H1 (cell line): ENCODE measurements at regions not wholly inside any gene's neighbourhood (a gene's known extent, or its start where the extent isn't known, plus 50 kb on each side); places are given as distances from the start of the nearest gene placed in this dataset.

Source experiments
- CTCF ChIA-PET: fragments of 300-600 bp; sonication (Branson Sonifier 250); formaldehyde crosslinking; loops from one replicate; lab custom pipeline; 2021; ENCODE audit not compliant: partially characterized antibody; lab: Charles Lee
- POLR2A ChIA-PET: fragments of 300-600 bp; sonication (Branson Sonifier 250); formaldehyde crosslinking; loops from one replicate; lab custom pipeline; 2021; ENCODE audit warnings: inconsistent platforms; ENCODE audit not compliant: partially characterized antibody; lab: Charles Lee
- DNase-seq, 2 experiments: peaks; one replicate each; pipeline versions ENCODE4 v3.0.0 to v3.0.0-alpha.2; 2010 to 2022; ENCODE audit warnings: low spot score in 2 of 2, low read depth in 1 of 2, mixed read lengths in 1 of 2
- FAIRE-seq: peaks from 2 replicates; lab custom pipeline; 2011; peaks lifted over from hg19 to GRCh38; lab: Jason Lieb, UNC
- H2AFZ ChIP-seq: 2 replicates; pipeline ENCODE4 v1.8.1; 2012; ENCODE audit warnings: low read length, inconsistent platforms
- H2AK5ac ChIP-seq: 2 replicates; pipeline ENCODE4 v1.6.1; 2013; ENCODE audit warnings: low read depth, low read length
- H2BK120ac ChIP-seq: replicated peaks from 2 replicates; pipeline ENCODE3; 2013; ENCODE audit warnings: low read depth, low read length, inconsistent platforms
- H2BK12ac ChIP-seq: 2 replicates; pipeline ENCODE4 v1.6.1; 2013; ENCODE audit warnings: low read depth, low read length
- H2BK15ac ChIP-seq: 2 replicates; pipeline ENCODE4 v1.6.1; 2013; ENCODE audit warnings: low read length
- H2BK20ac ChIP-seq: 2 replicates; pipeline ENCODE4 v1.6.1; 2013; ENCODE audit warnings: low read length
- H2BK5ac ChIP-seq: 2 replicates; pipeline ENCODE4 v1.6.1; 2013; ENCODE audit warnings: low read depth, low read length
- H3K14ac ChIP-seq: 2 replicates; pipeline ENCODE4 v1.6.1; 2013; ENCODE audit warnings: inconsistent platforms; ENCODE audit not compliant: insufficient read length
- H3K18ac ChIP-seq: 2 replicates; pipeline ENCODE4 v1.6.1; 2013; ENCODE audit warnings: low read length; ENCODE audit errors: extremely low read depth
- H3K23ac ChIP-seq: 2 replicates; pipeline ENCODE4 v1.6.1; 2013; ENCODE audit warnings: inconsistent platforms; ENCODE audit not compliant: insufficient read length
- H3K23me2 ChIP-seq: 2 replicates; pipeline ENCODE4 v1.6.1; 2013; ENCODE audit warnings: low read depth, low read length
- H3K27ac ChIP-seq: 2 replicates; pipeline ENCODE4 v1.6.1; 2011; ENCODE audit warnings: low read depth, low read length, inconsistent platforms
- H3K27me3 ChIP-seq, 4 experiments: replicated peaks in 1 of 4; 1 replicate in 1 of 4; 2 replicates in 3 of 4; pipeline versions ENCODE4 v1.6.1 to v1.8.1; 2011 to 2013; ENCODE audit warnings: low read length in 3 of 4, mild to moderate bottlenecking in 3 of 4, inconsistent platforms in 2 of 4, mixed read lengths in 2 of 4, moderate library complexity in 1 of 4; ENCODE audit not compliant: control insufficient read depth in 3 of 4, insufficient read depth in 3 of 4; ENCODE audit errors: extremely low read depth in 1 of 4
- H3K36me3 ChIP-seq, 4 experiments: 2 replicates each; pipeline versions ENCODE4 v1.6.1 to v1.8.1; 2011 to 2013; ENCODE audit warnings: mild to moderate bottlenecking in 4 of 4, low read length in 3 of 4, moderate library complexity in 2 of 4, control low read depth in 1 of 4, inconsistent platforms in 1 of 4; ENCODE audit not compliant: insufficient read depth in 4 of 4, control insufficient read depth in 2 of 4
- H3K4ac ChIP-seq: replicated peaks from 2 replicates; pipeline ENCODE3; 2013; ENCODE audit warnings: low read length, low read depth, mixed read lengths, inconsistent platforms; ENCODE audit not compliant: insufficient read length
- H3K4me1 ChIP-seq, 4 experiments: replicated peaks in 1 of 4; 1 replicate in 1 of 4; 2 replicates in 3 of 4; pipeline versions ENCODE4 v1.6.1 to v1.8.1; 2011 to 2013; ENCODE audit warnings: low read length in 3 of 4, inconsistent platforms in 2 of 4, mixed read lengths in 1 of 4; ENCODE audit not compliant: insufficient read depth in 4 of 4, control insufficient read depth in 3 of 4
- H3K4me2 ChIP-seq, 2 experiments: 2 replicates each; pipeline versions ENCODE4 v1.6.1 to v1.8.1; 2011 to 2013; ENCODE audit warnings: low read depth in 2 of 2, low read length in 2 of 2, control low read depth in 1 of 2, inconsistent platforms in 1 of 2, mild to moderate bottlenecking in 1 of 2; ENCODE audit not compliant: insufficient read depth in 1 of 2
- H3K4me3 ChIP-seq, 4 experiments: fragments of 200-600, 300-600 bp in 1 of 4; sonication (generic), shearing (Covaris generic), sonication (Bioruptor Twin) in 1 of 4; 2 replicates each; pipeline versions ENCODE4 v1.5.1 to v1.8.1; 2011 to 2016; ENCODE audit warnings: low read length in 4 of 4, low read depth in 3 of 4, control low read depth in 2 of 4, inconsistent platforms in 2 of 4, mild to moderate bottlenecking in 2 of 4, mixed read lengths in 1 of 4, moderate library complexity in 1 of 4; ENCODE audit not compliant: insufficient read depth in 2 of 4; ENCODE audit errors: extremely low read depth in 1 of 4
- H3K56ac ChIP-seq: replicated peaks from 2 replicates; pipeline ENCODE3; 2013; ENCODE audit warnings: low read depth, mild to moderate bottlenecking, mixed read lengths, low read length, inconsistent platforms; ENCODE audit not compliant: insufficient read length
- H3K79me1 ChIP-seq: 2 replicates; pipeline ENCODE4 v1.6.1; 2013; ENCODE audit warnings: low read depth, low read length, control low read depth
- H3K79me2 ChIP-seq, 2 experiments: 2 replicates each; pipeline versions ENCODE4 v1.6.1 to v1.8.1; 2012 to 2013; ENCODE audit warnings: low read length in 2 of 2, mild to moderate bottlenecking in 2 of 2, inconsistent platforms in 1 of 2; ENCODE audit not compliant: insufficient read depth in 2 of 2, control insufficient read depth in 1 of 2
- H3K9ac ChIP-seq, 4 experiments: replicated peaks in 1 of 4; 1 replicate in 1 of 4; 2 replicates in 3 of 4; pipeline versions ENCODE4 v1.6.1 to v1.8.1; 2011 to 2013; ENCODE audit warnings: low read depth in 3 of 4, low read length in 3 of 4, control low read depth in 2 of 4, mild to moderate bottlenecking in 2 of 4, moderate library complexity in 2 of 4, inconsistent platforms in 1 of 4; ENCODE audit errors: extremely low read depth in 1 of 4
- H3K9me3 ChIP-seq, 2 experiments: 2 replicates each; pipeline versions ENCODE4 v1.6.1 to v1.8.1; 2012 to 2013; ENCODE audit warnings: mild to moderate bottlenecking in 2 of 2, moderate library complexity in 2 of 2, control low read depth in 1 of 2, inconsistent platforms in 1 of 2, low read depth in 1 of 2, low read length in 1 of 2, mixed read lengths in 1 of 2; ENCODE audit not compliant: insufficient read depth in 2 of 2
- H4K20me1 ChIP-seq, 2 experiments: replicated peaks in 1 of 2; 2 replicates each; pipeline versions ENCODE3 to v1.8.1; 2011 to 2013; ENCODE audit warnings: inconsistent platforms in 2 of 2, low read length in 2 of 2, mild to moderate bottlenecking in 1 of 2; ENCODE audit not compliant: insufficient read depth in 2 of 2, control insufficient read depth in 1 of 2
- H4K5ac ChIP-seq: 2 replicates; pipeline ENCODE4 v1.6.1; 2013; ENCODE audit warnings: low read length, low read depth, mixed read lengths, inconsistent platforms; ENCODE audit not compliant: insufficient read length
- H4K8ac ChIP-seq: 2 replicates; pipeline ENCODE4 v1.8.0; 2013; ENCODE audit warnings: mild to moderate bottlenecking, moderate library complexity, low read length, inconsistent platforms; ENCODE audit not compliant: insufficient read depth; ENCODE audit errors: extremely low read depth
- H4K91ac ChIP-seq: replicated peaks from 2 replicates; pipeline ENCODE3; 2013; ENCODE audit warnings: low read length, mixed read lengths, inconsistent platforms; ENCODE audit not compliant: insufficient read length
- ASH2L ChIP-seq: fragments of 200-600, 300-600 bp; sonication (generic); IDR thresholded peaks from one replicate; pipeline ENCODE4 v1.7.1; 2017; ENCODE audit warnings: low read length
- ATF3 ChIP-seq: IDR thresholded peaks from 2 replicates; pipeline ENCODE4 v1.6.1; 2011; ENCODE audit warnings: low read depth, mild to moderate bottlenecking, low read length; ENCODE audit not compliant: insufficient read depth
- BACH1 ChIP-seq: IDR thresholded peaks from 2 replicates; pipeline ENCODE4 v1.6.1; 2012; ENCODE audit warnings: low read length, improper control_type of control experiment
- BRCA1 ChIP-seq: IDR thresholded peaks from 2 replicates; pipeline ENCODE4 v1.6.1; 2012; ENCODE audit warnings: low read depth, low read length, improper control_type of control experiment
- CREB1 ChIP-seq: IDR thresholded peaks from 2 replicates; pipeline ENCODE4 v1.6.1; 2012; ENCODE audit warnings: inconsistent platforms
- CTBP2 ChIP-seq: IDR thresholded peaks from 2 replicates; pipeline ENCODE4 v1.7.0; 2011; ENCODE audit warnings: borderline replicate concordance, mild to moderate bottlenecking, moderate library complexity, mixed read lengths, low read length; ENCODE audit not compliant: insufficient read depth, insufficient read length
- EP300 ChIP-seq, 2 experiments: IDR thresholded peaks; 1 replicate in 1 of 2; 2 replicates in 1 of 2; pipeline ENCODE4 v1.6.1; 2011 to 2012; ENCODE audit warnings: low read depth in 2 of 2, low read length in 2 of 2, mild to moderate bottlenecking in 2 of 2, borderline replicate concordance in 1 of 2, inconsistent platforms in 1 of 2, moderate library complexity in 1 of 2
- RBBP5 ChIP-seq: IDR thresholded peaks from 2 replicates; pipeline ENCODE4 v1.7.1; 2012; ENCODE audit warnings: low read depth, mild to moderate bottlenecking, inconsistent platforms, low read length, moderate library complexity, borderline replicate concordance
- SAP30 ChIP-seq: fragments of 300-600 bp; sonication (generic); IDR thresholded peaks from 2 replicates; pipeline ENCODE4 v1.7.1; 2012; ENCODE audit warnings: low read length, moderate library complexity, mild to moderate bottlenecking, inconsistent platforms; ENCODE audit not compliant: insufficient read depth, insufficient replicate concordance
- SP2 ChIP-seq: IDR thresholded peaks from 2 replicates; pipeline ENCODE4 v1.6.1; 2012; ENCODE audit warnings: mild to moderate bottlenecking, low read length, inconsistent platforms
- SUZ12 ChIP-seq: fragments of 200-600 bp; sonication (generic); IDR thresholded peaks from 2 replicates; pipeline ENCODE4 v1.6.1; 2012; ENCODE audit warnings: mild to moderate bottlenecking, inconsistent platforms, low read length, moderate library complexity, mixed read lengths
- TAF1 ChIP-seq: IDR thresholded peaks from 2 replicates; pipeline ENCODE4 v1.6.1; 2011; ENCODE audit warnings: mild to moderate bottlenecking, low read depth, low read length
- TBP ChIP-seq: IDR thresholded peaks from 2 replicates; pipeline ENCODE4 v1.6.1; 2011; ENCODE audit warnings: low read depth, low read length, improper control_type of control experiment
- WGBS, 2 experiments: shearing (Covaris generic) in 1 of 2; methylation state at CpG; one replicate each; pipeline versions ENCODE4 v1.1.6 to v1.1.7; 2013 to 2015; ENCODE audit warnings: low lambda C conversion rate in 2 of 2, mixed read lengths in 2 of 2, inconsistent platforms in 1 of 2, low coverage in 1 of 2, missing lambda C conversion rate in 1 of 2; ENCODE audit not compliant: insufficient replicate concordance in 2 of 2, insufficient coverage in 1 of 2, insufficient read length in 1 of 2; ENCODE audit errors: extremely low coverage in 1 of 2, missing lambda C conversion rate in 1 of 2; 5-methylcytosine and 5-hydroxymethylcytosine counted together

DNA sequence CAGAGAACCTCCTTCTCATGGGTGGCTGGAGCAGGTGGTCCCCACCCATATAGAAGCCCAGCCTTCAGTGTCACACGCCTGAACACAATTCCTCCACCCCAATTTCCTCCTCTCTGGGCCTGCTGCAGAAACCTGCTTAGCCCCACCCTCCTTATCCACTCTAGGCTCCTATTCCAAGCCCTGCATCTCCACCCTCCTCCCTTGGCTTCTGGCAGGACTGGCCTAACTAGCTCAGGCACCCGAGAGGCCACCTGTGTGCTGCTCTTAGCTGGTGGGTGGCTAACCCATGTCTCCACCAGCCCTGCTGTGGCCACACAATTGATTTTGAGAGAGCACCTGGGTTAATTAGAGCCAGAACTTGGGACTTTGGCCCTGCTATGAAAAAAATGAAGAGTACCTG is 77.3 kb upstream of the ATP10B start:
- Histone ChIP-seq H3K4me1 (peaks cover 0 to 10% (median 5%) of the 10 kb centered on the region in 4 experiments; a peak in 5 of 7 replicates), H3K9ac (no peak overlapping the region), H3K79me2 (no peaks in the 10 kb centered on the region), H3K56ac (no peak overlapping the region), H2AK5ac (no peak overlapping the region), H2BK20ac (no peak overlapping the region), H3K27me3 (no peaks in the 10 kb centered on the region), H3K36me3 (no peaks in the 10 kb centered on the region), H4K91ac (no peak overlapping the region), H3K4ac (no peak overlapping the region), H3K4me2 (no peak overlapping the region), H2AFZ (no peak overlapping the region), H3K23ac (no peak overlapping the region), H3K18ac (no peak overlapping the region; the same call in 1 of the 2 replicates), H3K9me3 (no peaks in the 10 kb centered on the region), H3K23me2 (no peaks in the 10 kb centered on the region), H2BK12ac (no peak overlapping the region), H3K14ac (no peak overlapping the region), H4K5ac (no peak overlapping the region), H4K20me1 (no peaks in the 10 kb centered on the region), H2BK5ac (no peak overlapping the region), H2BK120ac (no peak overlapping the region), H3K27ac (no peak overlapping the region), H2BK15ac (no peak overlapping the region), H4K8ac (no peak overlapping the region), H3K79me1 (no peaks in the 10 kb centered on the region), H3K4me3 (no peak overlapping the region)
- ChIA-PET CTCF (interaction anchor here (1.1 to 2.2 kb wide), 2 partner anchors 439 to 491 kb away, joined by 3 to 5 read pairs; no protein-coding TSS in a partner anchor), POLR2A (interaction anchor here (1.0 kb wide), 1 partner anchor 9 kb away, joined by 3 read pairs; no protein-coding TSS in a partner anchor)
- 81% methylated on average over 2 of the region's 2 CpGs; no CpG with 5 or more reads in 1 of the 2 experiments for WGBS, 2 experiments
- TF ChIP-seq CREB1, result no peak
- no peak for TF ChIP-seq SAP30
- no peak for TF ChIP-seq ATF3
- no peak for TF ChIP-seq ASH2L
- TF ChIP-seq SP2, result no peak
- TF ChIP-seq TBP, result no peak
- no peak for TF ChIP-seq BACH1
- TF ChIP-seq CTBP2, result no peak
- no peak for TF ChIP-seq EP300 (IDR thresholded peaks at IDR 0.05; ENCODE audit: borderline replicate concordance in 1 of 2, low read depth in 2 of 2, low read length in 2 of 2)
- TF ChIP-seq TAF1, result no peak
- no peak for TF ChIP-seq SUZ12
- TF ChIP-seq RBBP5, result no peak
- no peak for TF ChIP-seq BRCA1
- DNase-seq (no peak), FAIRE-seq (no peak)
